Smooth muscle cell (in vitro differentiated cells): ENCODE measurements at regions not wholly inside any gene's neighbourhood (a gene's known extent, or its start where the extent isn't known, plus 50 kb on each side); places are given as distances from the start of the nearest gene placed in this dataset.

Experiments used
- DNase-seq: peaks from one replicate; lab custom pipeline; 2025; ENCODE audit not compliant: unreplicated experiment; lab: John Stamatoyannopoulos, UW
- H2AFZ ChIP-seq: fragments of 200-600 bp; sonication (generic); 2 replicates; pipeline ENCODE4 v1.6.0; 2016; ENCODE audit warnings: antibody characterized with exemption, low read depth, mild to moderate bottlenecking
- H3F3A ChIP-seq: fragments of 200-600 bp; sonication (generic); 2 replicates; pipeline ENCODE4 v1.6.0; 2017; ENCODE audit warnings: antibody characterized with exemption, low read depth
- H3K27ac ChIP-seq: fragments of 200-600 bp; sonication (generic); 2 replicates; pipeline ENCODE4 v1.5.1; 2016; ENCODE audit warnings: low read depth, mild to moderate bottlenecking
- H3K27me3 ChIP-seq: fragments of 200-600 bp; sonication (generic); 2 replicates; pipeline ENCODE4 v1.6.1; 2016; ENCODE audit warnings: low read depth, mild to moderate bottlenecking
- H3K36me3 ChIP-seq: fragments of 200-600 bp; sonication (generic); 2 replicates; pipeline ENCODE4 v1.5.1; 2016; ENCODE audit warnings: low read depth
- H3K4me1 ChIP-seq: fragments of 200-600 bp; sonication (generic); 2 replicates; pipeline ENCODE4 v1.5.1; 2016; ENCODE audit warnings: low read depth
- H3K4me2 ChIP-seq: fragments of 200-600 bp; sonication (generic); 2 replicates; pipeline ENCODE4 v1.6.0; 2016; ENCODE audit warnings: mild to moderate bottlenecking
- H3K4me3 ChIP-seq: fragments of 200-600 bp; sonication (generic); 2 replicates; pipeline ENCODE4 v1.5.1; 2016; ENCODE audit warnings: mild to moderate bottlenecking
- H3K79me2 ChIP-seq: fragments of 200-600 bp; sonication (generic); 2 replicates; pipeline ENCODE4 v1.6.0; 2016; ENCODE audit warnings: low read depth, mild to moderate bottlenecking
- H3K9ac ChIP-seq: fragments of 200-600 bp; sonication (generic); 2 replicates; pipeline ENCODE4 v1.6.0; 2016; ENCODE audit warnings: low read depth
- H3K9me3 ChIP-seq: fragments of 200-600 bp; sonication (generic); replicated peaks from 2 replicates; pipeline ENCODE4 v1.5.1; 2016; ENCODE audit warnings: low read depth
- H4K20me1 ChIP-seq: fragments of 200-600 bp; sonication (generic); 2 replicates; pipeline ENCODE4 v1.6.0; 2016; ENCODE audit warnings: low read depth
- CTCF ChIP-seq: fragments of 200-600 bp; sonication (generic); IDR thresholded peaks from 2 replicates; pipeline ENCODE4 v1.5.1; 2017; ENCODE audit warnings: borderline replicate concordance, mild to moderate bottlenecking, antibody characterized with exemption; ENCODE audit not compliant: insufficient read depth, poor library complexity, severe bottlenecking
- WGBS: methylation state at CpG from one replicate; pipeline ENCODE4 v1.1.7; 2016; ENCODE audit warnings: low lambda C conversion rate; 5-methylcytosine and 5-hydroxymethylcytosine counted together

- no peaks in the 10 kb centered on the region for H3K79me2 ChIP-seq
- DNase-seq, result no peak
- H3K4me1 ChIP-seq, result no peaks in the 10 kb centered on the region
- H3K9me3 ChIP-seq, result no peaks in the 10 kb centered on the region
- H2AFZ ChIP-seq, result no peak overlapping the region
- no peak overlapping the region for H3K4me2 ChIP-seq
- H3F3A ChIP-seq, result no peaks in the 10 kb centered on the region
- H3K27me3 ChIP-seq, result no peaks in the 10 kb centered on the region
- no peak overlapping the region for H3K4me3 ChIP-seq
- WGBS, result 99% methylated on average over 4 of the region's 4 CpGs
- no peak overlapping the region for H3K27ac ChIP-seq
- no peaks in the 10 kb centered on the region for H3K36me3 ChIP-seq
- TF ChIP-seq CTCF, result no peak
- no peak overlapping the region for H3K9ac ChIP-seq
- H4K20me1 ChIP-seq, result no peaks in the 10 kb centered on the region
Measured at GRCh38 chr2:117195381-117195780, 619.1 kb upstream of the DDX18 start.

- Histone ChIP-seq H3K4me3 (no peak overlapping the region), H3K9me3 (no peaks in the 10 kb centered on the region), H3K4me2 (no peak overlapping the region), H3K36me3 (no peaks in the 10 kb centered on the region), H3K79me2 (no peaks in the 10 kb centered on the region), H3K9ac (no peak overlapping the region), H3K27ac (no peak overlapping the region), H2AFZ (no peak overlapping the region), H3F3A (no peaks in the 10 kb centered on the region), H3K27me3 (no peaks in the 10 kb centered on the region), H3K4me1 (no peaks in the 10 kb centered on the region), H4K20me1 (no peaks in the 10 kb centered on the region)
- no peak for DNase-seq
- TF ChIP-seq CTCF, result no peak
- 75% methylated on average over 4 of the region's 4 CpGs for WGBS
Measured at GRCh38 chr2:117199511-117199910, 615.0 kb upstream of the DDX18 start.

GRCh38 chr2:117212562-117212961 lies 601.9 kb upstream of the DDX18 start:
- Histone ChIP-seq H3K4me1 (peaks cover 6% of the 10 kb centered on the region), H3K9ac (no peak overlapping the region), H3F3A (no peaks in the 10 kb centered on the region), H2AFZ (no peak overlapping the region), H3K27ac (no peak overlapping the region), H3K4me2 (no peak overlapping the region), H3K79me2 (no peaks in the 10 kb centered on the region), H3K4me3 (no peak overlapping the region), H4K20me1 (no peaks in the 10 kb centered on the region), H3K9me3 (no peaks in the 10 kb centered on the region), H3K36me3 (no peaks in the 10 kb centered on the region), H3K27me3 (no peaks in the 10 kb centered on the region)
- no peak for TF ChIP-seq CTCF
- 88% methylated on average over 2 of the region's 2 CpGs for WGBS
- DNase-seq, result no peak

- Histone ChIP-seq H4K20me1 (no peaks in the 10 kb centered on the region), H3K9me3 (no peaks in the 10 kb centered on the region), H3K4me1 (peaks cover 2% of the 10 kb centered on the region), H3K79me2 (no peaks in the 10 kb centered on the region), H3K9ac (no peak overlapping the region), H3K4me3 (no peak overlapping the region), H3K36me3 (no peaks in the 10 kb centered on the region), H2AFZ (no peak overlapping the region), H3K27me3 (no peaks in the 10 kb centered on the region), H3K4me2 (no peak overlapping the region), H3K27ac (no peak overlapping the region), H3F3A (no peaks in the 10 kb centered on the region)
- no peak for TF ChIP-seq CTCF
- DNase-seq, result no peak
- 97% methylated on average over 16 of the region's 16 CpGs for WGBS
Measured at GRCh38 chr2:117217145-117217544, 597.3 kb upstream of the DDX18 start.
